ENCODE measurements at regions not wholly inside any gene's neighbourhood (a gene's known extent, or its start where the extent isn't known, plus 50 kb on each side); places are given as distances from the start of the nearest gene placed in this dataset.

DNA sequence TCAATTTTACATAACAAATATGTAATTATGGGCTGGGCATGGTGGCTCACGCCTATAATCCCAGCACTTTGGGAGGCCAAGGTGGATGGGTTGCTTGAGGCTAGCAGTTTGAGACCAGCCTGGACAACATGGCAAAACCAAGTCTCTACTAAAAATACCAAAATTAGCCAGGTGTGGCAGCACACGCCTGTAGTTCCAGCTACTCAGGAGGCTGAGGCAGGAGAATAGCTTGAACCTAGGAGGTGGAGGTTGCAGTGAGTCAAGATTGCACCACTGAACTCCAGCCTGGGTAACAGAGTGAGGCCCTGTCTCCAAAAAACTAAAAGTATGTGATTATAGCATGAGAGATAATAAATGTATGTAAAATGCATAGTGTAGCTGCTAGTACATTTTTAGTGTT is 229.0 kb downstream of the PPARGC1A start:
- no peak for DNase-seq (ENCODE audit: low spot score)

DNA sequence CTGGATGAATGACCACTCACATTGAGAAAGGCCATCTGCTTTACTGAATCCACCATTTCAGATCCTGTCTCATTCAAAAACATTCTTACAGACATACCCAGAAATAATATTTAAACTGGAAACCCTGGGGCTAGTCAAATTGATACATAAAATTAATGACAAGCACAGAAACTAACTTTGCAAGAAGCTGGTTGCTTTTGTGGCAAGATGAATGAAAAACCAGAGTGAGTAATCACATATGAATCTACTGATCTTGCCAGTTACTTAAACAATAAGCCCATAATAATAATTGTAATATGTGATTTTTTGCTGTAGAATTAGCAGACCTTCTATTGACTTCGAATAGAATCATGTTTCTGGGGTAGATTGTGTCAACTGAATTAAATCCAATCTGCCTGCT is 235.1 kb downstream of the PPARGC1A start:
- no peak for DNase-seq (ENCODE audit: low spot score)

DNA sequence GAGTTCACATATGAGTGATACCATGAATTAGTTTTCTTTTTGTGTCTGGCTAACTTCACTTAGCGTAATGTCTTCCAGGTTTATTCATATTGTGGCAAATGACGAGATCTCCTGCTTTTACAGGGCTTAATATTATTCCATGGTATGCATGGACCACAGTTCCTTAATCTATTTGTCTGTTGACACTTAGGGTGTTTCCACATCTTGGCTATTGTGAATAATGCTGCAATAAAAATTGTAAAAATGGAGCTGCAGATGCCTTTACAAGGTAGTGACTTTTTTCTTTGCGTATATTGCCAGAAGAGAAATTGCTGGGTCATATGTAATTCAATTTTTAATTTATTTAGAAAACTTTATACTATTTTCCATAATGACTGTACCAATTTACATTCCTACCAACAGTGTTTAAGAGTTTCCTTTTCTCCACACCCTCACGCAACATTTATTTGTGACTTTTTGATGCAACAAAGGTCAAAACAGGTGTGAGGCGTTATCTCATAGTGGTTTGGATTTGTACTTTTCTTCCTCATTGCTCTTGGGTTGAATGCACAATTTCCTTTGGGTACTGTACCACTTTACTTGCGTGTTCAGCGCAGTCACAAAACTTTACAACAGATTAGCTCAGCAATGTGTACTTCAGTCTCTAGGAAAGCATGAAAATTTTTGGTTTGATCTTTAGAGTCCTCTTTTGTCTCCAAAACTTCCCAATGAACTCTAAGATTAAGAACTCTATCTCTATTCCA is 240.8 kb downstream of the PPARGC1A start:
- no peak for DNase-seq (ENCODE audit: low spot score)

DNA sequence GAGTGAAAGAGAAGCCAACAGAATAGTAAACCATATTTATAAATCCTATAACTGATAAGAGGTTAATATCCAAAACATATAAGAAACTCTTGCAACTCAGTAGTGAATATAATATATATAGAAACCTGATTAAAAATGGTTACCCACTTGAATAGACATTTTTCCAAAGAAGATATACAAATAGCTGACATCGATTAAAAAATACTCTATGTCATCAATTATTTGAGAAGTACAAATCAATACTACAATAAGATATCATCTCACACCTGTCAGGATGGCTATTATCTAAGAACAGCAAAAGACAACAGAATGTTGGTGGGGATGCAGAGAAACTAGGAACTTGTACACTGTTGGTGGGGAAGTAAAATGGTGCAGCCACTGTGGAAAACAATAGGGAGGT is 254.4 kb downstream of the PPARGC1A start:
- no peak for DNase-seq (ENCODE audit: low spot score)

DNA sequence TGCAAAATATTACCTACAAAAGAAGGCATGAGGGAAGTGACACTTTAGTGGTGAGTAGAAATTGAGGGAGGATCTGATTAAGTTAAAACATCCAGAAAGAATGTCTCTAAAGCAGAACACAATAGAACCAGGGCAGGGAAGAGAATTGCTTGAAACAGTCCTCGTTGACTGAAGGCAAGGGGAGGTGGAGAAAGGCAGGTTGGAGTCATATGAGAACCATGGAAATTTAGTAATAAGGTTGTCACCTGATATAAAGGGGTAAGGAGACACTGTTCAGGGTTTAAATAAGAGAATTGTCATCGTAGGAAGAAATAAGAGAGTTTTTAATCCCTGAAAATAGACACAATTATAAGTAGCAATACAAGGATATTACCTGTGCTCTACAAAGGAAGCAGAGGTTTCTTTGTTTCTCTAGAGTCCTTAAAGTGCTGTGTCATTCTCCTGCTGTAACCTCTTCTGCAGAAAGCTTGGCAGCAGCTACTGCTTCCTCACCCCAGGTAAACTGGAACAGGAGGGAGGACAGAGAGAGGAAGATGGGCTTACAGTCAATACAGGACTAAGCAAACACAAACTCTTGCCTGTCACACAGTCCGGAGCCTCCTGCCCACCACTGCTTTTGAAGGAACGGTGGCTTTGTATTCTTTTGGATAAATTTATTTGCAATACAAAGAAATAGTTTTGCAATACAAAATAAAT is 258.4 kb downstream of the PPARGC1A start:
- no peak for DNase-seq (ENCODE audit: low spot score)

DNA sequence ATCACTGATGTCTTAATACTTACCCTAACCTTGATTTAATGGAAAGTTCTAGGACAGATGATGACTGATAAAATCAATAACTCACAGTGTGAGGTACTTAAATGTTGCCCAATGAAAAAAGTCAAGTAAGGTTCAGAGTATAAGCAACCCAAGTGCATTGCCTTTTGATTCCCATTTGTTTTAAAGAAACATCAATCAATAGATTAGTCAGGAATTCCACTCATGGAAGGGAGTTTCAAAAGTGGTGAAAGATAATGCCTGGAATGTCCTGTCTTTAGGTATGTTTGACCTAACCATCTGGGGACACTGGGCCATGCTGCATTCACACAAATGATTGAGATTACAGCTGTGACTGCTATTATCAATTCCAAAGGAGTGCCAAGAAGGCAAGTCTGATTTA is 259.7 kb downstream of the PPARGC1A start:
- DNase-seq (ENCODE audit: low spot score): no peak

DNA sequence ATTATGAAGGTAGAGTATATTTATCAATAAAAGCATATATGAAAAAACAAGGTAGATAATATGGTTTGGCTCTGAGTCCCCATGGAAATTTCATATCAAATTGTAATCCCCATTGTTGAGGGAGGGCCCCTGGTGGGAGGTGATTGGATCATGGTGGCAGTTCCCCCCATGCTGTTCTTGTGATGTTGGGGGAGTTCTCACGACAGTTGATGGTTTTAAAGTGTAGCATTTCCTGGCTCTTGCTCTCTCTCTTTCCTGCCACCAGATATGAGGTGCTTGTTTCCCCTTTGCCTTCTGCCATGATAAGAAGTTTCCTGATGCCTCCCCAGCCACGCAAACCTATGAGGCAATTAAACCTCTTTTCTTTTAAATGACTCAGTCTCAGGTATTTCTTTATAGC is 260.4 kb downstream of the PPARGC1A start:
- no peak for DNase-seq (ENCODE audit: low spot score)

DNA sequence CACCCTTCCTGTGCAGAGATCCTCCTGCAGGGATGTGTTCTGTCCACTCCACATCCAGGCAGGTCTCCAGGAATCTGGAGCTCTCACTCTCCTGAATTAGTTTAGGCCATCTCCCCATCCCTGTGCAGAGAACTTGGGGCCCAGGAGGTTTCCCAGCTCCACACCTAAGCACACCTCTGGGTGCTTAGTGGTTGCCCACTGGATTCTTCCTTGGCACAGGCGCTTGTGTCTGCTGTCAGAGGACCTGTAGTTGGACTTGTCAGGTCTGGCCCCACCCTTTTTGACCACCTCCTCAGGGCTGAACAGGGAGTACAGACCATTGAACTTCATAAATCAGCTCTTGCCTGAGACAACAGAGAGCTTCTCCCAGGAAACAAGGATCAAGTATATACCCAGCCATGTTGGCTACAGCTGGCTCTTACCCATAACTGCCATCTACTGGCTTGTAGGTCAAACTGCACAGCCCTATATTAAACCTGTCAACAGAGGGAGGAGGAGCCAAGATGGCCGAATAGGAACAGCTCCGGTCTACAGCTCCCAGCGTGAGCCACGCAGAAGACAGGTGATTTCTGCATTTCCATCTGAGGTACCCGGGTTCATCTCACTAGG is 275.5 kb downstream of the PPARGC1A start:
- DNase-seq (ENCODE audit: low spot score): no peak

DNA sequence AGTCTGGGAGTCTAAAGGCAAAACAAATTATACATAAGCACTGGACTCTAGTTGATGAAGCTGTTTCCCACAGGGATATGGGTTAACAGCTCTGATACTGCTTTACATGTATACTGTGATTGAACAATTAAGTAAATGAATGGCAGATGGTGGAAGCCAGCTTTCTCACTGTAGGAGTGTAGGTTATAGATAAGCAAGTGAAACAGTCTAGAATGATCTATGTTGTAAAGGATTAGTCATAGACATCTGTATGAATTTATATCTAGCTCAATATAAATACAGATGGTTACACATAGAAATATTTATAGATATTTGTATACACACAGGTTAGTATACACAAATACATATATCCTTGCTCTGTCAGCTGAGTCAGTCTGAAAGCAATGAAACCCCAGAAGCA is 276.1 kb downstream of the PPARGC1A start:
- no peak for DNase-seq (ENCODE audit: low spot score)

DNA sequence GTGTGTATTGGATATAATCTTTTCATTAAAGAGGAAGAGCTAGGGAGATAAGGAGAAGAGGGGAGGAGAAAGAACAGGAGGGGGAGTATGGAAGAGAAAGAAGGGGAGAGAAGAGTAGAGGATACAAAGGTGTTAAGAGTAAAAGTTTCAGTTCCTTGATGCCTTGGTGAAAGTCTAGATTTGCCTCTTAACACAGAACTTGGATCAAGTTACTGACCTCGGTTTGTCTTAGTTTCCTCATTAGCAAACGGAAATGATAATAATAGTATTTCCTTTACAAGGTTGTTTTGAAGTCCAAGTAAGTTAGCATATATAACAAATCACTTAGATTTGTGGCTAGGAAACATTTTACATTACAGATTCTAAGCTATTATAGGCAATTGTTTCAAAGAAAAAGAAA is 287.1 kb downstream of the PPARGC1A start:
- no peak for DNase-seq (ENCODE audit: low spot score)

DNA sequence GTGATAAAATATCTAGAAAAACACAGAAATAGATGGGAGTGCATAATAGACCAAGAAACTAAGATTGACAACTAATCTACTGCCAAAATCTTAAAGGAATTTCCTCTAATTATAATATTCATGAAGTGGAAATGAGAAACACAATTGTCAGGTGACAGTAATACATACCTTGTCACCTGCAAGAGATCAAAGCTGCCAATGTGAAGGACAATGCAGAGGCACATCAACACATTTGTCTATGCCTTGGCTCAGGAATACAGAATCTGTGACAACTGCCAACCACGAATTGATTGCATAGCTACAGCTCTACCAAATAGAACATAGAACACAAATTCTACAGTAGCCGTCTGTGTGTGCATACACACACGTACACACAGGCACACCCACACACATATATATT is 295.7 kb downstream of the PPARGC1A start:
- DNase-seq (ENCODE audit: low spot score): no peak

DNA sequence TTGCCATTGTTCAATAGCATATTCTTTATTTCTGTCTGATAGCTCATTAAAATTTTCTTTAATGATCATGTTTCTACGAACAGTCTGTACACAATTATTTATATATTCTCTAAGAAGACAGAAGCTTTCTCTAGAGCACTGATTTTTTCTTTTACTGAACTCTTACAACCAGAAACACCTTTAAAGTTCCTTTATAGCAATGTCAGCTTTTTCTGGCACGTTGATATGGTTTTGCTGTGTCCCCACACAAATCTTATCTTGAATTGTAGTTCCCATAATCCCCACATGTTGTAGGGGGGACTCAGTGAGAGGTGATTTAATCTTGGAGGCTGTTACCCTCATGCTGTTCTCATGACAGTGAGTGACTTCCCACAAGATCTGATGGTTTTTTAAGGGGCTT is 299.4 kb downstream of the PPARGC1A start:
- no peak for DNase-seq (ENCODE audit: low spot score)

DNA sequence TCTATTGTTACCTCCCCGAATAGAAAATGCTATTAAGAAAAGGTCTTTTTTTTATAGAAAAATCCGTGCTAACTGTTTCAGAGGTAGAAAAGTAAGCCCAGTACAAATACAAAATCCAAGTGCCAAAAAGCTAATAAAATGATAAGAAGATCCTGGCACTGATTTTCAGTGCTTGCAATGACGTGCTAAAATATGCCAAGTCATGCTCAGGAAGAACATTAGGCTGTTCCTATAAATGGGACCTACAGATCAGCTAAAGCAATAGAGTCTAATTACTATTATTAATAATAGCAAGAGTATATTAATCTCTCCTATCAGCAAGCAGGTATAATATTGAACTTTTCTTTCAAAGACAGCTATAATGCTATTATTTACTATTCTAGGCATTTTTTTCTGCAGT is 305.8 kb downstream of the PPARGC1A start:
- DNase-seq (ENCODE audit: low spot score): no peak

DNA sequence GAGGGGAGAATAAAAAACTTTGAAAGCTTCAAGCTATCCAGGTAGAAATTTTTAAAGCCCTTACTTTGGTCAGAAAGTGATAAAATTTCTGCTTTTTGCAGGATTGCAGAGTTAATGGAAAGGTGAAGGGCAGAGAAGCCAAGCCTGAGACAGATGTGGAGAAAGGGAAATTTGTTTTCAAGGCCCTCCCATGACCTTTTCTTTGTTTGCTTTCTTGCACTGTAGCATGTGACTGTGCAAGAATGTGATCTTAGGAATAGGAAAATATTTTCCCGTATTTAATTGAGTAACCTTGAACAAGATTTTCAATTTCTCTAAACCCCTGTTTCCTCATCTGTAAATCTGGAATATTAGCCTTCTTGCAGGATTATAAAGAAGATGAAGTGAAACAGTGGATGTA is 307.2 kb downstream of the PPARGC1A start:
- DNase-seq (ENCODE audit: low spot score): no peak

DNA sequence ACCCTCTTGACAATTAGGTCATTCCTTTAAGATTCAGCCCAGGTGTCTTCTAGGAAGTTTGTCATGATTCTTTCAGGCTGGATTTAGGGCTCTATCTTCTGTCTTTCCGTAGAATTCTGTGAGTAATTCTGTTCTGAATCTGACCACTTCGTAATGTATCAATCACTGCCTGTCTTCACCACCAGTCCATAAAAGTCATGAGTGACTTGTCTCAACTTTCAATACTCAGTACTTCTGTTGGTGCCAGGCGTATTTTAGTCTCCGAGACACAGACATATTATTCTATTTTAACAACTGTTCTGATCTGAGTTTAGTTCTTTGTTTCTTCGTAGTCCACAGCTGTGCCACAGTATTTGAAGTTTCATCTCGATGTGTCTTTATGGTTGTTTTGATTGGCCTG is 310.7 kb downstream of the PPARGC1A start:
- no peak for DNase-seq (ENCODE audit: low spot score)

DNA sequence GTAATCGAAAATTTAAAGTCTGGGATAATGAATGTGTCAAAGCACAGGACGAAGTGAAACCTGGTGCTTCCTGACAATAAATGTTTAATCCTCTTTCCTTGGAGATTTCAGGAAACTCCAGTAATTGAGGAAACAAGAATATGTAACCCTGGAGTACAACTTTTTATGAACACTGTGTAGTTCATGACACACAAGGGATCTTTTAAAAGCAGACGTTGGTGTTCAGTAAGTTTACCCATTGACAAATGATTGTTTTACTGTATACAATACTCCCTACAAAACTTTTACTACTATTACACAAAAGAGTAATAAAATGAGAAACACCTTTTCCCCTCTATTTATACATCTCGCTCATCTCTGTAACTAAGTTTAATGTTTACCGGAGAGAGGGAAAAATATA is 312.4 kb downstream of the PPARGC1A start:
- no peak for DNase-seq (ENCODE audit: low spot score)

DNA sequence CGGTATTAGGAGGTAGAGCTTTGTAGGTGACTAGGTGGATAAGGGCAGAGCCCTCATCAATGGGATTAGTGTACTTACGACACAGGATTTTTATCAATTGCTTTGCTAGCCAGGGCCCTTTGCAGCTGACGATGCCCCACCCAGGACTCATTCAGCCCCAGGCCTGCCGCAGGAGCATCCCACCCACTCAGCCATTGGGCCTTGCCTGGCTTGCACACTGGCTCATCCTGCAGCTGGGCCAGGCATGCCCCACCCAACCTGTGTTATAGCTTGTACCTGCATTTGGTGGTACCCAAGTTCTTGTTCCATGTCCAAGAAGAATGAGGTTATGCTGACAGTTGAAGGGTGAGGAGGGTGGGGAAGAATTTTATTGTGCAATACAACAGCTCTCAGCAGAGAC is 317.5 kb downstream of the PPARGC1A start:
- no peak for DNase-seq (ENCODE audit: low spot score)

DNA sequence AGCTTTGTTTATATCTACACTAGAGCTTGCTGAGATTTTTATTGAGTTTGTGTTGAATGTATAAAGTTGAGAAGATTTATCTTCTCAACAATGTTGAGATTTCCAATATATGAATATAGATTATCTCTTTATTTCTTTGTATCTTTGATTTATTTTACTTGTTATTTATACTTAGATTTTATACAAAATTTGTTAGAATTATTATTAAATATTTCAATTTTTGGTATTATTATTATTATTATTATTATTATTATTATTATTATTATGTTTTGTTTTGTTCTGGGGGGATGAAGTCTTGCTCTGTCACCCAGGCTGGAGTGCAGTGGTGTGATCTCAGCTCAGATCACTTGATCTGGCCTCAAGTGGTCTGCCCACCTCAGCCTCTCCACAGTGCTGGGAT is 322.5 kb downstream of the PPARGC1A start:
- no peak for DNase-seq (ENCODE audit: low spot score)

DNA sequence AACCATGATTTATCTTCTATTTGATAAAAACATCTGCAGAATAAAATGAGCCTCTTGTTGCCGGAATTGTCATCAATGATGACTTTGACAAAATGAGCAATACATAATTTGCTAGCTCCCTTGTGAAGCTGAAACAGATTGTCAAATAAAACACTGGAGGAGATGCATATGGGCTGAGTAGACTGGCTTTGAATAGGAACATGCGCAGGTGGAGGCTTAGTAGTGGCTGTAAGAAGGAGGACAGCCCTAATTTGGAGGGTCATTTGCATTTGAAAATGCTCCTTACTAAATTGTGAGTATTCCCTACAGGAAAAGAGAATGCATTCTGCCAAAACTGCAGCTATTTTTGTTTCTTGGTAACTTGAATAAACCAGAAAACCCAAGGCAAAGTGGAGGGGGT is 329.1 kb downstream of the PPARGC1A start:
- DNase-seq (ENCODE audit: low spot score): no peak

DNA sequence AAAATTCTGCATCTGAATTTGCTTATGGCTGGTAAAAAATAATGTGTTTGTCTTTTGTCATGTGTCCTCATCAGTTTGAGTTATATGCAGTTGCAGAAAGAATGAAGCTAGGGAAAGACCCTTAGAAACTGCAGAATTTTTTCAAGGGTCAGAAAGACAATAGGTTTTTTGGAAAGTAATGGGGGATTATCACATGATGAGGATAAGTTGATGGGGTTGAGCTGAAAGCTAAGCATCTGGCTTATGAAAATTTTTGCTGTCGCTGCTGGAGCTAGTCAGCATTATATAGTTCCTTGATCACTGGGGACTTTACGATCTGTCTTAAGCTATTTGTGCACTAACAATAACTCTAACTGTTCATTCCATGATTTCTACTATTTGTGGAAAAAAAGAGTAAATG is 331.7 kb downstream of the PPARGC1A start:
- DNase-seq (ENCODE audit: low spot score): no peak

DNA sequence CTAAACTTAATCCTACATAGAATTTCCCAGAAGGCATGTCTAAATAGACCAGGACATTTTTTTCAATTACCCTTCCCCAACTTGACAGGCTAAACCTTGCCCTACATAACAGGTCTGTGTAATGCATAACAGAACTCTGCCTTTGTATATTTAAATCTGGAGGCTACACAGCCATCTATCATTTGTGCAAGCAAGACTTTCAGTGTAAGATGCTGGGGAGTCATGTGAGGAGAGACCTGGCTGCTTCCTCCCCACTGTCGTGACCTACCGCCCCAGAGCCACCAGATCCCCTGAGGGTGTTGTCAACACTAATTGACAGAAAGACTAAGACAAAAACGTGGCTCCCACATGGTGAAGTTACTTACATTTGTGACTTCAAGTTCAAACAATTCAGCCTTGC is 342.2 kb downstream of the PPARGC1A start:
- no peak for DNase-seq (ENCODE audit: low spot score)

DNA sequence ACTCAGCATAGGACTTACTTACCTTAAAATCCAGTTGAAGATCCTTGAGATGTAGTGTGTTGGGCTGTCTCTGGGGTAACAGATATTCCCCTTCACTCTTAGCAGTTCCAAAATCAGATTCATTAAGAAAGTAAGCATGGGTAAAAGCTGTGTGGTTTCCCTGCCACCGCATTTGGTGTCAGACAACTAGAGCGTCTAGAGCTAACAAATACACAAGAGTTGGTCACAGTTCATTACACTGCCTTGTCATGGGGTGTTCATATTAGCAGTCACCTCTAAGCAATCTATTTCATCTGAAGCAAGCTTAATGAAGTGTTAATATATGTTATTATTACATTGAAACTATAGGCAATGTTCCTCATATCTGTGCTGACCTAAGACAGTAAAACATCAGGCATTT is 342.8 kb downstream of the PPARGC1A start:
- no peak for DNase-seq (ENCODE audit: low spot score)

DNA sequence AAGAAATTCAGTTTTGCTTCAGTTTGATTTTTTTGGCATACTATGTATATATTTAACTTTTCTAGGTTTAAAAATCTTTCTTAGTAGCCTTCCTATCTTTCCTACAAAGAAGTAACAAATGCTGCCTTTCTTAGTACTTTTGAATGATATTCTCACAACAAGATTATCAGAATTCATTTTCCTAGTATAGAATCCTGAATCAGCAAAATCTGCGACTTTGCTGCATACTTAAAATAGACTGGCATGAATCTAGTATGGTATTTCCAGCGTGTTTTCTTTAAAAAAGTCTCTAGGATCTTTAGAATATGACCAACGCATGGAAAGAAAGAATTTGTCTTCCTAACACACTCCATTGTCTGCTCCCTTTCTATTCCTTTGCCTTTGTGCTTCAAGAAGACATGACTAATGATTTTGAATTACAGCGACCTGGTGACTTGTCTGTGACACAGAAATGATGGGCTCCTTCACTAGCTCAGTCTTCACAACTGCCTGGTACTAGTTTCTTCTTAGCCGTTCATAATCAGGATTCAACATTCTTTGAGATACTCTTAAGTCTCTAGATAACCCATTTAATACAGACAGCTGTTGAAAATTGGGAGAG is 349.8 kb downstream of the PPARGC1A start:
- no peak for DNase-seq (ENCODE audit: low spot score)
